Right lobe of liver (tissue), 4 donors: ENCODE measurements at regions not wholly inside any gene's neighbourhood (a gene's known extent, or its start where the extent isn't known, plus 50 kb on each side); places are given as distances from the start of the nearest gene placed in this dataset.

ENCODE experiments used
- CTCF ChIP-seq, 4 donors: fragments of 200-600 bp in 3 of 4; fragments of 450-650 bp in 1 of 4; IDR thresholded peaks; one replicate each; pipeline versions ENCODE4 v1.5.1 to v1.8.0; 2016 to 2022; ENCODE audit warnings: antibody characterized with exemption in 4 of 4, mild to moderate bottlenecking in 2 of 4
- POLR2A ChIP-seq: fragments of 450-650 bp; IDR thresholded peaks from one replicate; pipeline ENCODE4 v1.6.1; 2017; ENCODE audit warnings: antibody characterized with exemption, mild to moderate bottlenecking
- donor health status: DM: no; HTN: no; CAD: no.
- donor health status: DM: no; HTN: no; CAD: no.
- donor health status: DM: no; HTN: yes; CAD: no.

- TF ChIP-seq CTCF (IDR thresholded peaks at IDR 0.05), result no peak
- TF ChIP-seq POLR2A, result no peak
These were observed 72.6 kb downstream of the UCHL1 start for GRCh38 chr4:41329361-41329760.
